Osteoblast (primary cell): ENCODE measurements at regions not wholly inside any gene's neighbourhood (a gene's known extent, or its start where the extent isn't known, plus 50 kb on each side); places are given as distances from the start of the nearest gene placed in this dataset.

Source experiments
- DNase-seq: peaks from one replicate; pipeline ENCODE4 v3.0.0; 2011; ENCODE audit warnings: low spot score, mixed read lengths; ENCODE audit not compliant: insufficient read length; ENCODE audit errors: missing footprints
- H2AFZ ChIP-seq: 2 replicates; pipeline ENCODE4 v1.6.0; 2011; ENCODE audit warnings: mild to moderate bottlenecking, low read length
- H3K27ac ChIP-seq: 2 replicates; pipeline ENCODE4 v1.5.1; 2011; ENCODE audit warnings: mild to moderate bottlenecking, low read depth, low read length, moderate library complexity
- H3K27me3 ChIP-seq: 2 replicates; pipeline ENCODE4 v1.6.0; 2012; ENCODE audit warnings: mild to moderate bottlenecking, control low read depth, inconsistent platforms, low read length, moderate library complexity; ENCODE audit not compliant: insufficient read depth
- H3K36me3 ChIP-seq: 2 replicates; pipeline ENCODE4 v1.5.1; 2011; ENCODE audit warnings: mild to moderate bottlenecking, low read length, control low read depth, moderate library complexity; ENCODE audit not compliant: insufficient read depth
- H3K4me1 ChIP-seq: 2 replicates; pipeline ENCODE4 v1.5.1; 2011; ENCODE audit warnings: mild to moderate bottlenecking, low read length, control low read depth, moderate library complexity; ENCODE audit not compliant: insufficient read depth
- H3K4me2 ChIP-seq: 2 replicates; pipeline ENCODE4 v1.6.0; 2011; ENCODE audit warnings: mild to moderate bottlenecking, low read length; ENCODE audit not compliant: insufficient read depth
- H3K4me3 ChIP-seq: fragments of 200-600 bp; sonication (generic); 3 replicates; pipeline ENCODE4 v1.5.1; 2012; ENCODE audit warnings: mild to moderate bottlenecking, low read length, inconsistent platforms; ENCODE audit not compliant: insufficient read depth
- H3K79me2 ChIP-seq: 2 replicates; pipeline ENCODE4 v1.6.0; 2012; ENCODE audit warnings: mild to moderate bottlenecking, low read length, control low read depth, inconsistent platforms; ENCODE audit not compliant: insufficient read depth
- H3K9me3 ChIP-seq: 2 replicates; pipeline ENCODE4 v1.5.1; 2011; ENCODE audit warnings: low read depth, low read length, control low read depth
- H4K20me1 ChIP-seq: 2 replicates; pipeline ENCODE4 v1.6.0; 2012; ENCODE audit warnings: mild to moderate bottlenecking, low read length, control low read depth; ENCODE audit not compliant: insufficient read depth
- CTCF ChIP-seq: IDR thresholded peaks from 2 replicates; pipeline ENCODE4 v1.5.1; 2011; ENCODE audit warnings: mild to moderate bottlenecking, low read depth, low read length, moderate library complexity; ENCODE audit errors: extremely low read depth

- Histone ChIP-seq H3K79me2 (no peaks in the 10 kb centered on the region), H3K9me3 (no peaks in the 10 kb centered on the region), H3K27me3 (peaks cover 3% of the 10 kb centered on the region), H2AFZ (no peak overlapping the region), H4K20me1 (no peaks in the 10 kb centered on the region), H3K36me3 (no peaks in the 10 kb centered on the region), H3K4me1 (peaks cover 20% of the 10 kb centered on the region), H3K4me3 (no peak overlapping the region), H3K27ac (no peak overlapping the region), H3K4me2 (no peak overlapping the region)
- DNase-seq: peak; percentile 63
- no peak for TF ChIP-seq CTCF
Observed at GRCh38 chr12:95417372-95417771, 56.6 kb upstream of the METAP2 start.

GRCh38 chr12:95418142-95418541, 55.8 kb upstream of the METAP2 start:
- no peaks in the 10 kb centered on the region for H3K36me3 ChIP-seq
- H3K4me3 ChIP-seq: no peak overlapping the region
- no peaks in the 10 kb centered on the region for H4K20me1 ChIP-seq
- TF ChIP-seq CTCF: no peak
- H3K4me1 ChIP-seq: peaks cover 16% of the 10 kb centered on the region
- no peak overlapping the region for H3K27ac ChIP-seq
- H3K4me2 ChIP-seq: peak overlapping the region; percentile 55
- H3K27me3 ChIP-seq: peaks cover 3% of the 10 kb centered on the region
- peak overlapping the region; percentile 58 for H2AFZ ChIP-seq
- no peak for DNase-seq
- no peaks in the 10 kb centered on the region for H3K79me2 ChIP-seq
- no peaks in the 10 kb centered on the region for H3K9me3 ChIP-seq
